ENCODE measurements at regions not wholly inside any gene's neighbourhood (a gene's known extent, or its start where the extent isn't known, plus 50 kb on each side); places are given as distances from the start of the nearest gene placed in this dataset.

DNA sequence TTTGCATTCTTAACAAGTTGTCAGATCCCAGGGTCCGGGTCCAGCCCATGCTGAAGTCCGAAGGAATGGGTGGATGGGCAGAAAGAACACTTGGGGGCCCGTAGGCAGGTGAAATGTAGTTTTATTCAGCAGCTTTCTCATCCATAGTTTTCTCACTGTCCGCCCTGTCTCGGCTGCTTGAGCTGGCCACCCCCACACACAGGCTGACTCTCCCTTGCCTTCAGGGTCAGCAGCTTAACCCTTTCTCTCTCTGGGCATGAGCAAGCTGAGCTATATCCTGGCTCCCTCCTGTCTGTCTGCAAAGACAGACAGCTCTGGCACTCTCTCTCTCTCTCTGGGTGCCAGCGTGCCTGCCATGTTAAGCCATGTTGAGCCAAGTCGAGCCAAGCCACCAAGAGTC lies 163.9 kb downstream of the PTCSC3 start:
- Histone ChIP-seq H3K4me3 (no peak overlapping the region), H3K36me3 (no peaks in the 10 kb centered on the region), H3F3A (ENCODE audit: low read depth) (no peaks in the 10 kb centered on the region), H2AFZ (replicated peaks) (peak overlapping the region; percentile 78), H3K9me3 (ENCODE audit: low read depth) (no peaks in the 10 kb centered on the region), H3K4me2 (peak overlapping the region; percentile 37), H3K27me3 (no peaks in the 10 kb centered on the region), H3K4me1 (peaks cover 40% of the 10 kb centered on the region), H3K79me2 (ENCODE audit: low read depth) (no peaks in the 10 kb centered on the region), H4K20me1 (ENCODE audit: low read depth) (no peaks in the 10 kb centered on the region), H3K27ac (no peak overlapping the region), H3K9ac (no peak overlapping the region)
- Mint-ChIP-seq H3K27me3 (ENCODE audit: insufficient read depth, low read depth) (peaks cover 2% of the 10 kb centered on the region), H3K4me3 (no peak overlapping the region), H3K36me3 (no peaks in the 10 kb centered on the region), H3K27ac (no peak overlapping the region), H3K4me1 (peaks cover 10% of the 10 kb centered on the region), H3K9me3 (no peaks in the 10 kb centered on the region)
- TF ChIP-seq, protein P1, sequence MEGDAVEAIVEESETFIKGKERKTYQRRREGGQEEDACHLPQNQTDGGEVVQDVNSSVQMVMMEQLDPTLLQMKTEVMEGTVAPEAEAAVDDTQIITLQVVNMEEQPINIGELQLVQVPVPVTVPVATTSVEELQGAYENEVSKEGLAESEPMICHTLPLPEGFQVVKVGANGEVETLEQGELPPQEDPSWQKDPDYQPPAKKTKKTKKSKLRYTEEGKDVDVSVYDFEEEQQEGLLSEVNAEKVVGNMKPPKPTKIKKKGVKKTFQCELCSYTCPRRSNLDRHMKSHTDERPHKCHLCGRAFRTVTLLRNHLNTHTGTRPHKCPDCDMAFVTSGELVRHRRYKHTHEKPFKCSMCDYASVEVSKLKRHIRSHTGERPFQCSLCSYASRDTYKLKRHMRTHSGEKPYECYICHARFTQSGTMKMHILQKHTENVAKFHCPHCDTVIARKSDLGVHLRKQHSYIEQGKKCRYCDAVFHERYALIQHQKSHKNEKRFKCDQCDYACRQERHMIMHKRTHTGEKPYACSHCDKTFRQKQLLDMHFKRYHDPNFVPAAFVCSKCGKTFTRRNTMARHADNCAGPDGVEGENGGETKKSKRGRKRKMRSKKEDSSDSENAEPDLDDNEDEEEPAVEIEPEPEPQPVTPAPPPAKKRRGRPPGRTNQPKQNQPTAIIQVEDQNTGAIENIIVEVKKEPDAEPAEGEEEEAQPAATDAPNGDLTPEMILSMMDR (IDR thresholded peaks at IDR 0.05), result no peak
- TF ChIP-seq EZH2phosphoT487 (IDR thresholded peaks at IDR 0.05) (no peak), EZH2 (IDR thresholded peaks at IDR 0.05) (no peak)
- peak; percentile 35 for DNase-seq (ENCODE audit: low spot score)

DNA sequence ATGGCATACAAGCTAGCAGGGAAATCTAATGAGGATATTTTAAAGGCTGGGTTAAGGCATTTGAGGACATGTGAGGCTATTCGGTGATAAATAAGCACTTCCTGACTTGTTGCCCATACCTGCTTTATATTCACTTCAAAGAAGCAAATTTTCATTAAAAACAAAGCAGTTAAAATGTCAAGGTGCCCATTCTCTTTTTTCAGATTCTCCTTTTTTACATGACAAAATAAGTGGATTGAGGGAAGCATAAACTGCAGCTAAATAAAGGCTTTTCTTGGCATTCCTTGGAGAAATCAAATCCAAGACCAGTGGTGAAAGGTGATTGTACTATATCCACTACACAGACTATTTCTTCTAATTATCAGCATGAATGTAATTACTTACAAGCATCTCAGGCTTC lies 166.9 kb downstream of the PTCSC3 start:
- no peaks in the 10 kb centered on the region for H3F3A ChIP-seq (ENCODE audit: low read depth)
- H3K27me3 ChIP-seq, result no peaks in the 10 kb centered on the region
- no peaks in the 10 kb centered on the region for H3K9me3 ChIP-seq (ENCODE audit: low read depth)
- H3K79me2 ChIP-seq (ENCODE audit: low read depth), result no peaks in the 10 kb centered on the region
- H4K20me1 ChIP-seq (ENCODE audit: low read depth), result no peaks in the 10 kb centered on the region
- H2AFZ ChIP-seq (replicated peaks), result no peak overlapping the region
- H3K4me1 Mint-ChIP-seq, result peaks cover 14% of the 10 kb centered on the region
- no peak overlapping the region for H3K9ac ChIP-seq
- TF ChIP-seq EZH2 (IDR thresholded peaks at IDR 0.05), result no peak
- no peak for TF ChIP-seq EZH2phosphoT487 (IDR thresholded peaks at IDR 0.05)
- TF ChIP-seq, protein P1 (IDR thresholded peaks at IDR 0.05), result no peak
- no peak overlapping the region for H3K27ac ChIP-seq
- no peak overlapping the region for H3K4me3 ChIP-seq
- no peak overlapping the region for H3K4me3 Mint-ChIP-seq
- H3K4me2 ChIP-seq, result no peak overlapping the region
- H3K9me3 Mint-ChIP-seq, result no peaks in the 10 kb centered on the region
- peaks cover 47% of the 10 kb centered on the region for H3K4me1 ChIP-seq
- no peaks in the 10 kb centered on the region for H3K36me3 Mint-ChIP-seq
- DNase-seq (ENCODE audit: low spot score), result no peak
- H3K36me3 ChIP-seq, result no peaks in the 10 kb centered on the region
- H3K27ac Mint-ChIP-seq, result no peak overlapping the region
- H3K27me3 Mint-ChIP-seq (ENCODE audit: insufficient read depth, low read depth), result peaks cover 2% of the 10 kb centered on the region

DNA sequence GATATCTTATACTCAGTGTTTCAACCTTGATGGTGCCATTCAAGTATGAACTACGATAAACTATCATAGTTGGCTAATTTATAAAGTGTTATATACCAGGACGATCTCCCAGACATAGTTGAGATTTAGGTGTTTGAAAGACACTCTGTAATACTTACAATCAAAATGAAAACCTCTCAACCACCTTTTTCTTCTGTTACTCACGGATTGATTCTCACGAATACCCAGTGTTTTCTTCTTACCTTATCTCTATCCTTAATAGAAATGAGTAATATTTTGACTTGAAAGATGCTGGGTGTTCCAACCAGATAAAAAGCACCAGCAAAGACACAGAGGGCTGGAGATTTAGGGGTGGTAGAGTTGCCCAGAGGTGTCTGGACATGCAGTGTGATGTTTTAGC lies 169.9 kb downstream of the PTCSC3 start:
- H3K4me2 ChIP-seq, result no peak overlapping the region
- Mint-ChIP-seq H3K4me1 (peaks cover 9% of the 10 kb centered on the region), H3K36me3 (no peaks in the 10 kb centered on the region), H3K9me3 (no peaks in the 10 kb centered on the region), H3K27ac (no peak overlapping the region), H3K4me3 (no peak overlapping the region), H3K27me3 (ENCODE audit: insufficient read depth, low read depth) (peaks cover 5% of the 10 kb centered on the region)
- H3K36me3 ChIP-seq, result no peaks in the 10 kb centered on the region
- no peak for DNase-seq (ENCODE audit: low spot score)
- no peak overlapping the region for H2AFZ ChIP-seq (replicated peaks)
- H3K4me1 ChIP-seq, result peaks cover 42% of the 10 kb centered on the region
- peaks cover 4% of the 10 kb centered on the region for H3F3A ChIP-seq (ENCODE audit: low read depth)
- TF ChIP-seq EZH2phosphoT487 (IDR thresholded peaks at IDR 0.05), result no peak
- TF ChIP-seq, protein P1 (IDR thresholded peaks at IDR 0.05), result no peak
- TF ChIP-seq EZH2 (IDR thresholded peaks at IDR 0.05), result no peak
- H3K4me3 ChIP-seq, result no peak overlapping the region
- no peaks in the 10 kb centered on the region for H3K9me3 ChIP-seq (ENCODE audit: low read depth)
- no peak overlapping the region for H3K27ac ChIP-seq
- H3K27me3 ChIP-seq, result no peaks in the 10 kb centered on the region
- H4K20me1 ChIP-seq (ENCODE audit: low read depth), result no peaks in the 10 kb centered on the region
- no peaks in the 10 kb centered on the region for H3K79me2 ChIP-seq (ENCODE audit: low read depth)
- H3K9ac ChIP-seq, result no peak overlapping the region
